Jurkat, Clone E6-1 (cell line): ENCODE measurements at regions not wholly inside any gene's neighbourhood (a gene's known extent, or its start where the extent isn't known, plus 50 kb on each side); places are given as distances from the start of the nearest gene placed in this dataset.
"Not testable (repeated sequence)": the region's sequence is repeated elsewhere in the genome, so short reads cannot be mapped to it uniquely, and the experiment has no call there.

Experiments used
- DNase-seq: peaks from one replicate; pipeline ENCODE4 v3.0.0-alpha.2; 2011; ENCODE audit warnings: low read depth, low spot score
- H3K4me3 ChIP-seq: 2 replicates; pipeline ENCODE4 v1.5.1; 2011; ENCODE audit warnings: mild to moderate bottlenecking, low read length, control low read depth, moderate library complexity

GRCh38 chr1:29551123-29551936 is 315.0 kb downstream of the PTPRU start:
- H3K4me3 ChIP-seq = no peak overlapping the region
- DNase-seq = no peak

- DNase-seq = no peak
These were observed 314.0 kb downstream of the PTPRU start for GRCh38 chr1:29550119-29550841.

DNA sequence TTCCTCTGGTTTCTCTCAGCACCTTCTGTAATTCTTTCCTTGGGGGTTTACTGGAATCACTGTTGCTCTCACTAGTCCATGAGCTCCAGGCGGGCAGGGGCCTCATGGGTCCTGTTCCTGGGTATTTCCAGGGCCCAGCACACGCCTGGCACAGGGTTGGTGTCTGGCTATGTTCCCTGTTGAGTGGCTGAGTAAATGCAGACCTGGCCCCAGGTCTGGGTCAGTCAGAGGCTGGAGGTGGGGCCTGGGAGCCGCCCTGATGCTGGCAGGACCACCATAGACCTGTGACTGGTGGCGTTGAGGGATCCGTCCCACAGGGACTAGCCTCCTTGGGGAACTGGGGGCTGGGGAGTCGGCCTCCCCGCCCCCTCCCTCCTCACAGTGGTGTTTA is 313.4 kb downstream of the PTPRU start:
- not testable (repeated sequence) for DNase-seq, H3K4me3 ChIP-seq

More at GRCh38 chr1:29550119-29550841, 314.0 kb downstream of the PTPRU start:
- H3K4me3 ChIP-seq = no peak overlapping the region

- DNase-seq = no peak
- no peak overlapping the region for H3K4me3 ChIP-seq
These were observed 312.7 kb downstream of the PTPRU start for GRCh38 chr1:29549001-29549400.

GRCh38 chr1:29548091-29548490 is 311.8 kb downstream of the PTPRU start:
- no peak for DNase-seq
- H3K4me3 ChIP-seq = no peak overlapping the region

DNA sequence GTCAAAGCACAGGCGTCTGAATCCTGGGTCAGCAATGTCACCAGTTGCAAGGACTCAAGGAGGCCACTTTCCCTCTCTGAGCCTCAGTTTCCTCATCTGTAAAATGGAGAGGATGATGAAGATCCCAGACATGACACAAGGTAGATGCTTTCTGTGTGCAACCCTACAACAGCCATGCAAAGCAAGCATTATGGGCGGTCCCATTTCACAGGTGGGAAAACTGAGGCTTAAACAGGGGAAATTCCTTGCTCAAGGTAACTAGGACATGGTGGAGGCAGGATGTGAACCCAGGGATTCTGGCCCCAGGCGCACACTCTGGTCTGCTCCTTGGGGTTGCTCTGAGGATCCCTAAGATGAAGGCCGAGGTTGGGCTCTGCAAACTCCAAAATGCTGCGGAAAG is 311.0 kb downstream of the PTPRU start:
- H3K4me3 ChIP-seq = no peak overlapping the region
- no peak for DNase-seq

DNA sequence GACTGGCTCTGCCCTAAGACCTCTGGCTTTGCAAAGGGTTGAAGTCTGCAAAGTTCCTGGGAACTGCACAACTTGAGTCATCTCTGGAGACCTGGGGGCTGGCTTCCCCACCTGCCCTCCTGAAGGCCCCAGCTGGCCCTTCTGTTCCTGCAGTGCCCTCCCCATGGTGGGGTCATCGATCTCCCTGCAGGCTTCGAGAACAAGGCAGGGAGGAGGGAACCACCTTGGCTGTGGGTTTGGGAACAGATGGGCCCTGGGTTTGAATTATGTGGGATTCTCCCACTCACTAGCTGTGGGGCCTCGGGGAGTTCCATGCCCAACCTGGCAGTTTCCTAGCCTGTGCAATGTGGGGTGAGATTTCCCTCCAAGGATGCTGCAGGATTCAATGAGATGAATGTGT is 310.2 kb downstream of the PTPRU start:
- H3K4me3 ChIP-seq = no peak overlapping the region
- no peak for DNase-seq

DNA sequence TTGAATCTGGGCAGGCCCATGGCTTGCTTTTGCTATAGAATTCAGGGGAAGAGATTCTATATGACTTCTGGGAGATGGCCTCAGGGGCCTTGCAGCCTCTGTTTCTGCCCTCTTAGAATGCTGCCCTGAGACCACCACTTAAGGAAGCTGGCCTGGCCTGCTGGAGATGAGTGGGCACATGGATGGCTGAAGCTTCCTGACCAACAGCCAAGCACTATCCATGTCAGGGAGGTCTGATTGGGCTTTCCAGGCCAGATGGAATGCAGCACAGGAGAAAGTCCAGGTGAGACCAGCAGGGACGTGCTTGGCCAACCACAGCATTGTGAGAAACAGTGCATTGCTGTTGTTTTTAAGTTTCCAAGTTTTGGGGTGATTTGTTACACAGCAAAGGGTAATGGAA is 308.1 kb downstream of the PTPRU start:
- DNase-seq = no peak
- H3K4me3 ChIP-seq = no peak overlapping the region

DNA sequence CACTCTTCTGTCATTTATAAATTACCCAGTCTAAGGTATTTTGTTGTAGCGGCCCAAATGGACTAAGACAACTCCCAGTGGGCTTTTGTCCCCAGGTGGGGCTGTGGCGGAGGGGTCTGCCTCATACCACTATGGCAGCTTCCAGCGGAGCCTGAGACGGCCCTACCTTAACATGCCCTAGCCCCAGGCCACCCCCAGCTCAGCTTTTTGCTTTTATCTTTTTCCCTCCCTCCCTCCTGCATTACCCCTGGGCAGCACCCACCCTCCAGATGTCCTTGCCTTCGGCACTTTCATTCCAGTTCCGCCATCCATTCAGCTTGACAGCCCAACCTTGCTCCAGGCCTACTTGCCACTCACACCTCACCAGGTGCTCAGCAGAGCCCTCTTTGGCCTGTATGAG is 307.3 kb downstream of the PTPRU start:
- no peak overlapping the region for H3K4me3 ChIP-seq
- DNase-seq = no peak

DNA sequence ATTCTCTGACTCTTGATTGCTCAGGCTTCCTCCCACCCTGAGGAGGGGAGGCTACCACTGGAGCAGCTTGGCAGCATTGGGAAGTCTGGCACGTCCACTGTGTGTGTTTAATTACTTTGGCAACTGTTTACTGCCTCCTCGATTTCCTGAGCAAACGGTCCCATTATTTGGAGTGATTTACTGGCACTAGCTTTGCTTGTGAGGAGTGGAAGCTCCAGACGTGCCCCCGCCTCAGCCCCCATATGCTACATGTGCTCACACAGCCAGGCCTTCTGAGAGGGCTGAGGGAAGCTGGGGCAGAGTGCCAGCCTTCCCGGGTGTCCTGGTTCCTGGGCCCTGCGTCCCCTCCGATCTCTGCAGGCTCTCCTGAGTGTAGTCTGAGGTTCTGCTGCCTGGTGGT is 306.2 kb downstream of the PTPRU start:
- no peak for DNase-seq
- H3K4me3 ChIP-seq = no peak overlapping the region

DNA sequence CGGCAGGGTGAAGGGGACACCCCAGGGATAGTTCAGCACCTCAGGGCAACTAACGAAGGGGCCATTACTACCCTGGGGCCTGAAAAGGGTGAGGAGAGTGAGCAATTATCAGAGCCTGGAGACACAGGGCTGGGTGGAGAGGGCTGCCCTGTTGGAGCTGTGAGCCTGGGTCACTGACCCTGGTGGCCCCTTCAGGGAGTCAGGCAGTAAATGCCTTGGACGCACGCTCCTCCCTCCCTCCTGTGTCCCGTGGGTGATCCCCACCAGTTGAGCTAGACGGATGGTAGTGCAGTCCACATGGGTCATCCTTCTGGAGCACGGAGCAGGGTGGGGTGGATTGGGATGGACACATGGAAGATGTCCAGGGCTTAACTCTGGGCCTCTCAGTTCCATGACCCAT is 305.3 kb downstream of the PTPRU start:
- no peak overlapping the region for H3K4me3 ChIP-seq
- DNase-seq = no peak

DNA sequence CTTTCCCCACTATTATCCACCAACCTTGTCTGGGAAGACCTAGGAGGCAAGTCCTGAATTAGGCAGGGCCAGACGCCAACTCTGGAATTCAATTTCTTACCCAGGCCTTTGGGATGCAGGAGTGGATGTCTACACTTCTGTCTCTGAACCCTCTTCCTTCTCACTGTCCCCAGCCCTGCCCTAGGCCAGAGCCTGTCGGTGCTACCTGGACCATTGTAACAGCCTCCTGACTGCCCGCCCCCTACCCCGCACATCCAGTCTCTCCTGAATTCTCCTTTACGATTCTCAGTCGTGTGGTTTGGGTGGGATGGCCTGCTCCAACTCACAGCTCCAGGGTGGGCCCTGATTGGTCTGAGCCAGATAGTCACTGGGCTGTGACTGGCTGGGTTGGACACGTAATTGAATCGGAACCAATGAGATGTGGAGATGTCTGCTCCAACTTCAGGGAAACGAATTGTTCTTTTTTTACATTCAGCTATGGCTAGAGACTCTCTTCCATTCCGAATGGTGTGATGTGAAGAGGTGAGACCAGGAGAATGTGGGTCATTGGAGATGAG is 304.6 kb downstream of the PTPRU start:
- H3K4me3 ChIP-seq = no peak overlapping the region
- DNase-seq = no peak

DNA sequence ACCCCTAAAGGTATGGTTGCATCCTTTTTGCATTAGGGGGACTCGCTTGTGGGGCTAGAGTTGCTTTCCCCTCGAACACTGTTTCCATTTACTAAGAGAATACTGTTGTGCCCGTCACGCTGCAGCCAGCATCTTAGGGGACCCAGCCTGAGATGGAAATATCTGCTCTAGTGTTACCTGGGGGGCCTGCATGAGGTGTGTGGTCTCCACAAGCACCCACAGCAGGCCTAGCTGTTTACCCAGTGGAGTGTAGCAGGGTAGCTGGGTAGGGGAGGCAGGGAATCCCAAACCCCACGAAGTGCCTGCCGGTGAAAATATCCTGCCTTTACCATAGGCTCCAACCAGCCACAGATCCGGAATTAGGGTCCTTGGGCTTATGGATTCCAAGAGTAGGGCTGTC is 303.6 kb downstream of the PTPRU start:
- DNase-seq = no peak
- no peak overlapping the region for H3K4me3 ChIP-seq

DNA sequence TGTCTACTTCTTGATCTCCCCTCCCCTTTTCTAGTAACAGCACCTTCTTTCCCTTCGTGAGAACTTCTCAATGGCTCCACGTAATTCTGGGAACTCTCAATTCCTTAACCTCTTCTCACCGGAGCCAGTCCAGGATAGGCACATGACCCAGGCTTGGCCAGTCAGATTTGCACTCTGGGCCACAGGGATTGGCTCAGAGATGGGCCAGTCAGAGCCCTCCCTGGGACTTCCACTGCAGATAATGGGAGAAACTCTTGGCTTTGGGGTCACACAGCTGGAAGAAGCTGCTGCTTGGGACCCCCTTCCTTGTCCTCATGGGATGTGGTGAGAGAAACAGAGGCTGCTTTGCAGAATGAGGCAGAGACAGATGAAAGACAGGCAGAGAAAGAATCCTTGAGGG is 302.3 kb downstream of the PTPRU start:
- no peak overlapping the region for H3K4me3 ChIP-seq
- no peak for DNase-seq

- H3K4me3 ChIP-seq = no peak overlapping the region
- DNase-seq = no peak
These were observed 296.4 kb downstream of the PTPRU start for GRCh38 chr1:29532751-29533150.

DNA sequence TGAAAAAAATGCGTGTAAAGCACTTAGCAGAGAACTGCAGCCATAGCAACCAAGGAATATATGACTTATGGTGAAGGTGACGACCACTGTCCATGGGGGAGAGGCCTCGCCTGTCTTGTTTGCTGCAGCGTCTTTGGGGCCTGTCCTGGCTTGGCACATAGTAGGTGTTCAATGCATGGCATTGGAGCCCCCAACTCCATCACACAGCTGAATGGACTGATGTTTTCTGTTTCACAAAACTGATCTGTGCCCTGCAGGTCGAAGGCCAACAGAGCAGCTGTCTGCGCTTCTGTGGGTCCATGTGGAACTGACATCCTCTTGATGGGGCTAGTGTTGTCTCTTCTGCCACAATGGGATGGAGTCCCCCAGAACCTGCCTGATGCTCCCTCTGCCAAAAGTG is 296.0 kb downstream of the PTPRU start:
- no peak overlapping the region for H3K4me3 ChIP-seq
- DNase-seq = no peak

GRCh38 chr1:29531596-29531995 is 295.3 kb downstream of the PTPRU start:
- no peak overlapping the region for H3K4me3 ChIP-seq
- no peak for DNase-seq

GRCh38 chr1:29529677-29530278 is 293.5 kb downstream of the PTPRU start:
- no peak overlapping the region for H3K4me3 ChIP-seq
- DNase-seq = no peak

- H3K4me3 ChIP-seq = no peak overlapping the region
- DNase-seq = no peak
These were observed 291.1 kb downstream of the PTPRU start for GRCh38 chr1:29527314-29528004.
